HepG2 (cell line): ENCODE measurements at regions not wholly inside any gene's neighbourhood (a gene's known extent, or its start where the extent isn't known, plus 50 kb on each side); places are given as distances from the start of the nearest gene placed in this dataset.
A peak's percentile ranks its signal among the peaks of the same experiment; 100 is the strongest.

Experiments used
- ATAC-seq: fragments of 200-7000 bp; cut with Tn5 transposase; 3 replicates; pipeline ENCODE4 v1.9.1; 2020; ENCODE audit warnings: mild to moderate bottlenecking, moderate library complexity
- BruUV-seq: library from RNA; stranded (reverse); fragments of 400-500 nt; replicated peaks from 2 replicates; lab custom pipeline; 2021; lab: Mats Ljungman, UMichigan
- CTCF ChIA-PET: fragments of 300-600 bp; formaldehyde crosslinking; extraction: SDS; loops from one replicate; lab custom pipeline; 2021; ENCODE audit warnings: low total read pairs, inconsistent platforms, low intra/inter-chr PET ratio; lab: Yijun Ruan, JAX
- POLR2A ChIA-PET: fragments of 350-600 bp; sonication (Branson Sonifier 250); formaldehyde crosslinking; loops from one replicate; lab custom pipeline; 2020; ENCODE audit warnings: antibody characterized with exemption, inconsistent platforms; lab: Yijun Ruan, JAX
- DNase-seq: peaks from one replicate; pipeline ENCODE4 v3.0.0-alpha.2; 2015; ENCODE audit warnings: low spot score
- FAIRE-seq: peaks from 3 replicates; lab custom pipeline; 2011; peaks lifted over from hg19 to GRCh38; lab: Jason Lieb, UNC
- H2AFZ ChIP-seq: one replicate; pipeline ENCODE4 v1.6.1; 2011; ENCODE audit warnings: low read length, inconsistent platforms
- H3K27ac ChIP-seq: fragments of 300-600 bp; 3 replicates; pipeline ENCODE4 v1.8.0; 2011; ENCODE audit warnings: mixed run types, mild to moderate bottlenecking, mixed read lengths, low read length, inconsistent platforms; ENCODE audit not compliant: insufficient read depth; ENCODE audit errors: extremely low read length
- H3K27me3 ChIP-seq, 2 experiments: fragments of 200-600 bp in 1 of 2; 2 replicates in 1 of 2; 3 replicates in 1 of 2; pipeline versions ENCODE4 v1.6.0 to v1.8.0; 2011; ENCODE audit warnings: low read length in 2 of 2, mild to moderate bottlenecking in 2 of 2, moderate library complexity in 2 of 2, inconsistent platforms in 1 of 2; ENCODE audit not compliant: insufficient read depth in 2 of 2, control insufficient read depth in 1 of 2
- H3K36me3 ChIP-seq, 2 experiments: fragments of 200-600 bp in 1 of 2; replicated peaks in 1 of 2; 2 replicates in 1 of 2; 3 replicates in 1 of 2; pipeline versions ENCODE4 v1.5.1 to v1.8.0; 2011; ENCODE audit warnings: low read length in 2 of 2, inconsistent platforms in 1 of 2; ENCODE audit not compliant: insufficient read depth in 2 of 2, control insufficient read depth in 1 of 2
- H3K4me1 ChIP-seq: 2 replicates; pipeline ENCODE4 v1.5.1; 2012; ENCODE audit warnings: low read length, inconsistent platforms; ENCODE audit not compliant: insufficient read depth
- H3K4me2 ChIP-seq: 2 replicates; pipeline ENCODE4 v1.6.0; 2011; ENCODE audit warnings: low read depth, low read length, inconsistent platforms
- H3K4me3 ChIP-seq, 3 experiments: fragments of 200-600 bp in 1 of 3; sonication (generic), shearing (Covaris generic) in 1 of 3; replicated peaks in 1 of 3; 2 replicates each; pipeline ENCODE4 v1.5.1; 2011 to 2016; ENCODE audit warnings: low read length in 3 of 3, inconsistent platforms in 2 of 3, low read depth in 2 of 3, mild to moderate bottlenecking in 2 of 3, control low read depth in 1 of 3, mixed read lengths in 1 of 3; ENCODE audit not compliant: insufficient read depth in 1 of 3
- H3K79me2 ChIP-seq: one replicate; pipeline ENCODE4 v1.6.1; 2011; ENCODE audit warnings: low read length, inconsistent platforms; ENCODE audit not compliant: insufficient read depth
- H3K9ac ChIP-seq: 2 replicates; pipeline ENCODE4 v1.6.0; 2011; ENCODE audit warnings: mild to moderate bottlenecking, low read depth, low read length, inconsistent platforms; ENCODE audit not compliant: insufficient read depth
- H3K9me3 ChIP-seq: 2 replicates; pipeline ENCODE4 v1.5.1; 2012; ENCODE audit warnings: mild to moderate bottlenecking, low read length
- H4K20me1 ChIP-seq: 2 replicates; pipeline ENCODE4 v1.6.0; 2011; ENCODE audit warnings: inconsistent platforms, mild to moderate bottlenecking, low read length, moderate library complexity; ENCODE audit not compliant: insufficient read depth
- ARNTL ChIP-seq: sonication (generic); formaldehyde crosslinking; IDR thresholded peaks from 2 replicates; pipeline ENCODE4 v1.4.0; 2020; ENCODE audit warnings: mild to moderate bottlenecking, missing genetic modification reagents
- FOXK1 ChIP-seq: sonication (generic); formaldehyde crosslinking; IDR thresholded peaks from 2 replicates; pipeline ENCODE4 v1.4.0; 2020; ENCODE audit warnings: low read depth, missing genetic modification reagents, borderline replicate concordance
- RBAK ChIP-seq: sonication (generic); formaldehyde crosslinking; IDR thresholded peaks from 2 replicates; pipeline ENCODE4 v1.5.1; 2020; ENCODE audit warnings: mild to moderate bottlenecking, missing genetic modification reagents
- THAP11 ChIP-seq: IDR thresholded peaks from 2 replicates; pipeline ENCODE4 v1.6.1; 2016; ENCODE audit warnings: missing biosample characterization, missing genetic modification reagents
- ZKSCAN1 ChIP-seq: fragments of 150-350 bp; IDR thresholded peaks from 2 replicates; pipeline ENCODE4 v1.6.1; 2014; ENCODE audit warnings: low read length
- ZMYM3 ChIP-seq: sonication (generic); formaldehyde crosslinking; IDR thresholded peaks from 2 replicates; pipeline ENCODE4 v1.5.1; 2020; ENCODE audit warnings: mild to moderate bottlenecking, missing genetic modification reagents
- ZNF615 ChIP-seq: sonication (generic); formaldehyde crosslinking; IDR thresholded peaks from 2 replicates; pipeline ENCODE4 v1.5.0; 2020; ENCODE audit warnings: mild to moderate bottlenecking, missing genetic modification reagents, borderline replicate concordance
- ZNF629 ChIP-seq: sonication (generic); formaldehyde crosslinking; conservative IDR thresholded peaks from 2 replicates; pipeline ENCODE4 v1.5.0; 2020; ENCODE audit warnings: missing genetic modification reagents
- WGBS: methylation state at CpG from one replicate; pipeline ENCODE4 v1.1.6; 2017; ENCODE audit warnings: low lambda C conversion rate; 5-methylcytosine and 5-hydroxymethylcytosine counted together
- in situ Hi-C: cut with HindIII; loops from 2 replicates; pipeline ENCODE4 v1.10.0; 2017; ENCODE audit warnings: low pct_unique_long_range_greater_than_20kb; ENCODE audit not compliant: extremely low pct_ligation_motif_present
- intact Hi-C: fragments of 100-400 bp; cut with micrococcal nuclease; formaldehyde crosslinking; loops from one replicate; pipeline ENCODE4 v1.10.0; 2022; ENCODE audit not compliant: unreplicated experiment
- TF ChIP-seq, protein P1 (sequence below): sonication (generic); formaldehyde crosslinking; IDR thresholded peaks from 2 replicates; pipeline ENCODE4 v1.5.0; 2020; ENCODE audit warnings: missing genetic modification reagents, mild to moderate bottlenecking, borderline replicate concordance
- TF ChIP-seq, protein P2 (sequence below), 2 experiments: fragments of 450-650 bp in 1 of 2; sonication (generic) in 1 of 2; formaldehyde crosslinking; IDR thresholded peaks; 2 replicates each; pipeline versions ENCODE4 v1.5.0 to v1.8.0; 2020 to 2022; ENCODE audit warnings: mild to moderate bottlenecking in 1 of 2, missing genetic modification reagents in 1 of 2
- TF ChIP-seq, protein P3 (sequence below): sonication (generic); formaldehyde crosslinking; IDR thresholded peaks from 2 replicates; pipeline ENCODE4 v1.5.0; 2020; ENCODE audit warnings: mild to moderate bottlenecking, missing genetic modification reagents, moderate library complexity

DNA sequence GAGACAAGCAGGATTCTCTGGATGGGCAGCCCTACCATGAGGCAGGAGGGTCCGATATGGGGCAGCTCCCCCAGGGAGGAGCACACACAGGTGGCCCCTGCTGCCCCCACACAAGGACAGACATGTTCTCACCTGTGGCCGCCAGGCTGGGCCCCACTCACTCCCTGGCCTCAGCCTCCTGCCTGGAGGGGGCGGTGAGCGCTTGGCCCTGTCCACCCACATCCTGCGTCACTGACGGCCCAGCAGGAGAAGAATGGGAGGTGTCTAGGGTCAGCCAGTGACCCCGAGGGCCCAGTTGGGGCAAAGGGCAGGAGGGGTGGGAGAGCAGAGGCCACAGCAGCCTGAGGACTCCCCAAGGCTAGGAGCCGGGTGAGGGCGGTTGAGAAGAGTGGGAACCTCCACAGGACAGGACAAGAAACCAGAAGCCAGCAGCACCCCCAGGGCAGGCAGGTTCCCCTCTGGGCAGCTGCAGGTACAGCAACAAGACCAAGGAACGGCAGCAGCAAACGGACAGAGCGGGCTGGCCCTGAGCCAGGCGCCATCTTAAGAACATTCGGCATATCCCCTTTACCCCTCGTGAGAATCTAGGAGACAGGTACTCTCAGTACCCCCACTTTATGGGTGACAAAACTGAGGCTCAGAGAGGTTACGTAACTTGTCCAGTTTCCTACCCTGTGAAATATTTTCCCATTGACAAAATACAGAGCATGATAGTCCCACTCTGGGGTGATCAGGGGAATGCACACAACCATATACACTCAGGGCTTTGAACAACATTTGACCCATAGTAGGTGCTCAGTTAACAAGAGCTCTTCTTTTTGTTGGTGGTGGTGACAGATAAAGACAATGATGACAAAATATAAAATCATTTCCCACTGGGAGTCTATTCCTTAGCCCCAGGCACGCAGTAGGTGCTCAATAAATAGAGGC lies 74.3 kb downstream of the NCOR2 start:
- ATAC-seq (no peak), FAIRE-seq (no peak), DNase-seq (no peak)
- H3K27me3 ChIP-seq, result no peaks in the 10 kb centered on the region
- H3K27ac ChIP-seq, result no peak overlapping the region
- H3K36me3 ChIP-seq, result peaks cover 12 to 23% of the 10 kb centered on the region in 2 experiments; a peak in 4 of 5 replicates
- peaks cover 10% of the 10 kb centered on the region for H3K4me1 ChIP-seq
- no peak overlapping the region for H3K4me3 ChIP-seq
- peaks cover 5% of the 10 kb centered on the region for H3K79me2 ChIP-seq
- peaks cover 18% of the 10 kb centered on the region; the same call in 1 of the 2 replicates for H4K20me1 ChIP-seq
- TF ChIP-seq, protein P1, sequence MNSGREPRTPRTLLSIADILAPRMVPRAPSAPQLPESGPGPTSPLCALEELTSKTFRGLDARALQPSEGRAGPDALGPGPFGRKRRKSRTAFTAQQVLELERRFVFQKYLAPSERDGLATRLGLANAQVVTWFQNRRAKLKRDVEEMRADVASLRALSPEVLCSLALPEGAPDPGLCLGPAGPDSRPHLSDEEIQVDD, result no peak
- TF ChIP-seq RBAK (CRISPR knock-in tag), result no peak
- TF ChIP-seq, protein P2, sequence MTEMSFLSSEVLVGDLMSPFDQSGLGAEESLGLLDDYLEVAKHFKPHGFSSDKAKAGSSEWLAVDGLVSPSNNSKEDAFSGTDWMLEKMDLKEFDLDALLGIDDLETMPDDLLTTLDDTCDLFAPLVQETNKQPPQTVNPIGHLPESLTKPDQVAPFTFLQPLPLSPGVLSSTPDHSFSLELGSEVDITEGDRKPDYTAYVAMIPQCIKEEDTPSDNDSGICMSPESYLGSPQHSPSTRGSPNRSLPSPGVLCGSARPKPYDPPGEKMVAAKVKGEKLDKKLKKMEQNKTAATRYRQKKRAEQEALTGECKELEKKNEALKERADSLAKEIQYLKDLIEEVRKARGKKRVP (CRISPR knock-in tag; IDR thresholded peaks at IDR 0.05), result no peak
- peak; percentile 61; the same call in 1 of the 2 replicates for TF ChIP-seq ZMYM3 (CRISPR knock-in tag)
- peak; percentile 61; the same call in 1 of the 2 replicates for TF ChIP-seq ZNF629 (CRISPR knock-in tag)
- TF ChIP-seq FOXK1 (CRISPR knock-in tag), result no peak
- TF ChIP-seq ZKSCAN1, result 0 out of 2 replicates have a peak, but pooled peaks have one; percentile 81
- TF ChIP-seq ARNTL (CRISPR knock-in tag), result no peak
- no peak for TF ChIP-seq THAP11 (CRISPR knock-in tag)
- no peak for TF ChIP-seq ZNF615 (CRISPR knock-in tag)
- TF ChIP-seq, protein P3, sequence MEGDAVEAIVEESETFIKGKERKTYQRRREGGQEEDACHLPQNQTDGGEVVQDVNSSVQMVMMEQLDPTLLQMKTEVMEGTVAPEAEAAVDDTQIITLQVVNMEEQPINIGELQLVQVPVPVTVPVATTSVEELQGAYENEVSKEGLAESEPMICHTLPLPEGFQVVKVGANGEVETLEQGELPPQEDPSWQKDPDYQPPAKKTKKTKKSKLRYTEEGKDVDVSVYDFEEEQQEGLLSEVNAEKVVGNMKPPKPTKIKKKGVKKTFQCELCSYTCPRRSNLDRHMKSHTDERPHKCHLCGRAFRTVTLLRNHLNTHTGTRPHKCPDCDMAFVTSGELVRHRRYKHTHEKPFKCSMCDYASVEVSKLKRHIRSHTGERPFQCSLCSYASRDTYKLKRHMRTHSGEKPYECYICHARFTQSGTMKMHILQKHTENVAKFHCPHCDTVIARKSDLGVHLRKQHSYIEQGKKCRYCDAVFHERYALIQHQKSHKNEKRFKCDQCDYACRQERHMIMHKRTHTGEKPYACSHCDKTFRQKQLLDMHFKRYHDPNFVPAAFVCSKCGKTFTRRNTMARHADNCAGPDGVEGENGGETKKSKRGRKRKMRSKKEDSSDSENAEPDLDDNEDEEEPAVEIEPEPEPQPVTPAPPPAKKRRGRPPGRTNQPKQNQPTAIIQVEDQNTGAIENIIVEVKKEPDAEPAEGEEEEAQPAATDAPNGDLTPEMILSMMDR, result peak; percentile 26; the same call in 1 of the 2 replicates
- CTCF ChIA-PET, result no interaction called here
- in situ Hi-C loops (no loop called here), intact Hi-C loops (no loop called here)
- WGBS, result 83% methylated on average over 10 of the region's 17 CpGs
- no peak overlapping the region for H3K4me2 ChIP-seq
- no peak overlapping the region for H2AFZ ChIP-seq
- no peak overlapping the region for H3K9ac ChIP-seq
- TSS peak; percentile 30 for BruUV-seq
- POLR2A ChIA-PET, result no interaction called here
- no peaks in the 10 kb centered on the region for H3K9me3 ChIP-seq
